NCI-H2171 (cell line): ENCODE measurements at regions not wholly inside any gene's neighbourhood (a gene's known extent, or its start where the extent isn't known, plus 50 kb on each side); places are given as distances from the start of the nearest gene placed in this dataset.
"Not testable (repeated sequence)": the region's sequence is repeated elsewhere in the genome, so short reads cannot be mapped to it uniquely, and the experiment has no call there.

ENCODE experiments used
- DNase-seq: peaks from one replicate; lab custom pipeline; 2025; lab: John Stamatoyannopoulos, UW

DNA sequence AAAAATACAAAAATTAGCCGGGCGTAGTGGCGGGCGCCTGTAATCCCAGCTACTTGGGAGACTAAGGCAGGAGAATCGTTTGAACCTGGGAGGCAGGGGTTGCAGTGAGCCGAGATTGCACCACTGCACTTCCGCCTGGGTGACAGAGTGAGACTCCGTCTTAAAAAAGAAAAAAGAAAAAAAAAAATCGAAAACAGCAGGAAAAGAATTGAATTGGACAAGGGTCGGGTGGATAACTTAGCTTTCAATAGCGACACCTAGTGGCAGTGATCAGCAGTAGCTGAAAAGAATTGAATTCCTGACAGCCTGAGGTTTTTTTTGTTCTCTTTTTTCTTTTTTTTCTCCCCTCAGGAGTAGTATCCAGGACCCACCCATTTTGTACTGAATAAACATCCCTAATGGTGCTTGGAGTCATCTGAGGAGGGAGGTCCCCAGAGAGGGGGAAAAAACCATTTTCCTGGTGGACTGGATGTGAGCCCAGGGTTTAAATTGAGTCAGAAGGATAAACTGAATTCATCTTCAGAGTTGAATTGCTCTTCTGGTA, 55.1 kb downstream of the CYCS start:
- DNase-seq = peak; percentile 74

DNA sequence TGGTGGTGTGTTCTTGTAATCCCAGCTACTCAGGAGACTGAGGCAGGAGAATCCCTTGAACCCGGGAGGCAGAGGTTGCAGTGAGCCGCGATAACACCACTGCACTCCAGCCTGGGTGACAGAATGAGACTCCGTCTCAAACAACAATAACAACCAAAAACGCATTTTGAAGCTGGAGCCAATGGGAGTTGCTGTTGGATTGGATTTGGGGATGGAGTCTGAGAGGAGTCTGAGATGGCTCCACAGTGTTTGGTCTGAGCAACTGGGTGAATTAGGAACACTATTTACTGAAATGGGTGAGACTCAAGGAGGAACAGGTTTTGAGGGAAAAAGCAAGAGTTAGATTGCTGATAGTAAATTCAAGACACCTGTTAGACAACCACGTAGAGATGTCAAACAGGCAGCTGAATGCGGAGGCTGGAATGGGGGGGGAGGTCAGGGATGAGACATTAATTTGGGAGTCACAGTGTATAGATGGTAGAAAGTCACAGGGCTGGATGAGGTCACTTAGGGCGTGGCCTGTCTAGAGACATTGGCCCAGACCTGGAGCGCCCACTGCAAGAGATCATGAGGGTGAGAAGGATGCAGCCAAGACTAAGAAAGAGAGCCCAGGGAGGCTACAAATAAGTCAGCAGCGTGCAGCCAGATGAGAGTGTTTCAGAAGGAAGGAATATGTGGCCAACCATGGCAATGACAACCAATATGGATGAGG, 56.4 kb downstream of the CYCS start:
- no peak for DNase-seq

DNA sequence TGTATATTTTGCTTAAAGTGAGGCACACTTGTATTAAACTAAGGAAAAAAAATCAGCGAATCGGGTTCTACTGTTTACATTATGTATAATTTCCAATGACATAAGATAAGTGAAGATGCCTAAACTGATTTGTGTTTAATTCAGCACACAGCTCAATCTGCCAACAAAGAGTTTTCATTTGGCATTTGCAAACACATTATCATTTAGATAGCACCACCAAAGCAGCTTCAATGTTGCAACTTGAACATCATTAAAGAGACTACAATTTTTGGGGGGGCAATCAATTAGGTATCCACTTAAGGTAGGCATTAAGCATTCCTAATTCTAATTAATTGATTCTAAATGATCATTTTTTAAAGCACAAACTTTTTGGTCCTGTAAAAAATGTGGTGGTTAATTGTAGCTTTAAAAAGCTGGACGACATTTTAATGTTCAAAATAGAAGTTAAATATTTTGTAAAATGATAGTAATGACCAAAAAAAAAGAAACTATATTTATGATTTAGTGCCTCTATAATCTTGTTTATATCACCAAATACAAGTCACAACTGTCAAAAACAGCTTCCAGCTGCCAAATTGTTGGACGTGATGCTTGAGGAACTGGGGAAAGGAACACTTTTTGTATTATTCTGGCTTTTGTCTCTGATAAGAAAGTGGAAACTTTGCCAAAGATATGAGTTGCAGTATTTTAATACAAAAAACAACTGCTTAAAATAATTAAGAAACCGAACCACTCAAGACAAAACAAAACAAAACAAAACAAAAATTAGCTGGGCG, 57.1 kb downstream of the CYCS start:
- no peak for DNase-seq

DNA sequence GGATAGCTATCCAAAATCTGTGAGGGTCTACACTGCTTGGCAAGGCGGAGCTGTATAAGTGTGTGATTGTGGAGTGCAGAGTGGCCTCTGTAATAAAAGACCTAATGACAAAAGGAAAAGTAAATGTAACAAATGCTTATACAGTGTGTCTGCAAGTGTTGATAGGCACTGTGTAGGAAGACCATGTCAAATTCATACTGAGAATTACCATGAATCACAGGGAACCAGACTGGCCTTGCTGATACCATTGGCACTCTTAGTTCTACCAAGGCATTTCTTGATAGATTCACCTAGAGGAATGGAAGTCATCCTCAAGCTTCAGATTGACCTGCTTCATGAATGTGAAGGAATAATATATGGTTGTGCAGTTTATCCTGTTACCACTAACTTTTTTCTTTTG, 58.8 kb downstream of the CYCS start:
- no peak for DNase-seq

DNA sequence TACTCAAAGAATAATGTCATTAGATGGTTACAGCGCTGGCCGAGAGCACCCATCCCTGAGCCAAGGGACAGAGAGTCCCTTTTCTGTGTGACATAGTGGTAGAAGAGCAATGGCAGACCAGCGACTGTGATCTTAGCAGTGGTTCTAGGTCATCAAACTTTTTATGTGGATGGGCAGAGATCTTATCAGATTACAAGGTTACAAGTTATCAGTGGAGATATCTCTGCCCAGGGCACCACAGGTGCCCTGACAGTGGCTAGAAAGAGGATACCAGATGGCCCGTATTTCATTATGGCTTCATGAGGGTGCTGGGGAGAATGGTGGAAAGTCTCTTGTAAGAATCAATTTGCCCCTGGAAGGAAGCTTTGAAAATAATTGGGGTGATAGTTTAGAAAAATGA, 62.7 kb downstream of the CYCS start:
- no peak for DNase-seq

DNA sequence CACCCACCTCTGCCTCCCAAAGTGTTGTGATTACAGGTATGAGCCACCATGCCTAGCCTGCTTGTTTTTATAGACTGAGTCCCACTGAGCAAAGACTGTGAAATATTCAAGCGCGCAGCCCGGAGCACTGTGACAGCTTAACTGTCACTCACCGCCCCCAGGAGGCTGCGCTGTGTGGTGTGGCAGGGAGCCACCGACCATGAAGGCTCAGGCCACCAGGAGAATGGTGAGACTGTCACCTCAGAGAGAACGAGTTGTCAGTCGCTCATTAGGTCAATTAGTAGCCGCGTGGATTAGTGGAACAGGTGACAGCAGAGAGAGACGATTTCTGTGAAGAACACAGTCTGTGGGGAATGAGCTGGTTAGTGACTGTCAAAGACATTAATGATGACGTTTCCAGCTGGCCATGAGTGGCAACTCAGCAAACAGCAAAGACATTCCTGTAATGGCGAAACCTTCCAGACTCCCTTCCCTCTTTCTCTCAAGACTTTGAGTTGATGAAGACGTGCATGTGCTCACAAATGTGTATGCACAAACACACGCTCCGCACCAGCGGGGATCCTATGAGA, 64.5 kb downstream of the CYCS start:
- no peak for DNase-seq

DNA sequence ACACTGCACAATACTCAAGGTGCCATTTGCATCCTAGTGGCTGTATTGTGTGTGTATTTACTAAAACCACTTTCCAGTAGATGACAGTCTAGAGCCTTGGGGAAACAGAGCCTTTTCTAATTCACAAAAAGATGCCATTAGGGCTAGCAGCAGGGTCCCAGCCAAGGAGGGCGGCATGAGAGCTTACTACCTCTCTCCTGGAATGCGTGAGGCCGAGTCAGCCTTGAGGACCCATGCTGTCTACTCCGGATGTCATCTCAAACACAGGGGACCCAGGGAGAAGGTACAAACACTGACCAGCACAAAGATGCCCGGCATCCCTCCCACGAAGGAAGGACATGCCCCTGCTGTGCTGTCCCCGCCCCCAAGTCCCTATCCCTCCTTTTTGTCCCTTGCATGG, 65.5 kb downstream of the CYCS start:
- DNase-seq = no peak

DNA sequence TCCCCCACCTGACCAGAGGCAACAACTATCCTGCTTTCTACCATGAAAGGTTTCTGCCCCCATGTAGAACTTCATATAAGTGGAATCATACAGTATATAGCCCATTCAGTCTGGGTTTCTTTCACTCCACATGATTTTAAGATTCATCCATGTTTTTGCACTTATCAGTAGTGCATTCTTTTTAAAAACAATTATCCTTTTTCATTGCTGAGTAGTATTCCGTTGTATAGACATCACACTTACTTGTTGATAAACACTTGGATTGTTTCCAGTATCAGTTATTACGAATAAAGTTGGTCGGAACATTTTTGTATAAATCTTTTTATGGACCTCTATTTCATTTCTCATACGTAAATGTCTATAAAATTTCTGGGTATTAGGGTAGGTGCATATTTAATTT, 68.7 kb downstream of the CYCS start:
- DNase-seq = no peak

DNA sequence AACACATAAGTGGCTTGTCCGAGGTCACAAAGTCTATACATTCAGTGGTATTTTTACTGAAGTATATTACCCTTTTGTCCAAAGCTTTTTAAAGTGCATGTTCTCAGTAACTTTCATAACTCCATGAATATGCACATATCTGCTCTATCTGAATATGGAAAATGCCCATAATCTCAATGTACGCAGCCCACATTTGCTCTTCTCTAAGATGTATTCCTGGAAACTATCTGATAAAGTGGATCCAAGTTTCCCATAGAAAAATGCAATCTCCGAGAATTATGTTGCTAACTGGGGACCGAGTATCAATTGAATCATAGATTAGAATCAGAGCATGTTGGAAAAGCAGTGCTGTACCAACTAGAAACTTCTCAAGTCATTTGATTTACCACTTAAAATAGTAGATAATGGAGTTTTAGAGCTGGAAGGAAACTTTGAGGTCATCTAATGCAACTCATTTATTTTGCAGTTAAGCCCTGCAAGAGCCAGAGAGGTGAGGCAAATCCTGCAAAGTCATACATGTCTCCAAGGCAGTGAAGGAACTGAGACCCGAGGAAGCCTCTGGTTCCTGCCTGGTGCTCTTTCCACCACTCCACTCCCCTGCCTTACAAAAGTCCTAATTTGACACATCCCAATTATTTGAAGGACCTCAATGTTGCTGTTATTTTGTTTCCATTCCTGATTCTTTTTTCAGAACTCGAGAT, 69.4 kb downstream of the CYCS start:
- no peak for DNase-seq

DNA sequence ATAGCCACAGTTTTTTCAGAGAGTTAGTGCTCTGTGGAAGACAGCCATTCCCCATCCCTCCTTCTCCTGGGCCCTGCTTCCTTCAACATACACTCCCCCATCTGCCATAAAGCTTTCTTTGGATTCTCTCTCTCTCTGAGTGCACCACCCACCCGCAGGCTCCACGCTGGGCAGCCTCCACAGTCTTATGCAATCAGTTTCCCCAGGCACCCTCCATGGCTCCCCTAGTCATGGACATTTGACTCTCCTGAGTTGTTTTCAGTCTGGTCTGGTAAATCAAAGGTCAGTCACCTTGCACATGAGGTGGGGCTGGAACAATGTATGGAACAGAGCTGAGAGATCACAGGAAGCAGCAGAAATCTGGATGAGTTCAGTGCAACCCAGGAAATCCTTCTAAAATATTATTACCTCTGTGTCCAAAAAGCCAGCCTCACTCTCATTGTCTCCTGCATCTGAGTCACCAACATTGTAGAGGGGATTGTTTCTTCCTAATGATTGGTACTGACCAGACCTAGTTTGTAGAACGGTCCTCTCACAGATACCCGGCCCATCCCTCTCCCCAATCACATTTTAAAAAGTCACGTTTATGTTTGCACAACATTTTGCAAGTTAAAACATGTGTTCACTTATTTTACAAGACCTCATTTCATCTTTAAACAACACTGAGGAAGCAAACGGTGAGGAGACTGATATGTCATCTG, 70.1 kb downstream of the CYCS start:
- no peak for DNase-seq

DNA sequence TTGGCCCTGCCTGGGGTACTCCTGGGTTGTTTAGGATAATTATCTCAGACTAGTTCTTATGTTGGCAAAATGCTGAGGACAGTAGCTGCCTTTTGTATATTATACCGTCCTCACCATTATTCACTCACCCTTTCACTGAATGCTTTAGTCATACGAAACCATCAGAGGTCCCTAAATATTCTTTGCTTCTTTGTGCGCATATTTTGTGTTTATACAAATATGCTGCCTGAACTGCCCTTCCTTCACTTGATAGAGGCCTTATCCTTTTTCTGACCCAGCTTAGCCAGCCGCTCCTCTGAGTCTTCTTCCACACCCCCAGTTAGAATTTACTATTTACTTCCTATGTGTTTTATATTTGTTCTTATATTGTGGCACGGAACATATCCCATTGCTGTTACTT, 70.2 kb upstream of the OSBPL3 start:
- no peak for DNase-seq

DNA sequence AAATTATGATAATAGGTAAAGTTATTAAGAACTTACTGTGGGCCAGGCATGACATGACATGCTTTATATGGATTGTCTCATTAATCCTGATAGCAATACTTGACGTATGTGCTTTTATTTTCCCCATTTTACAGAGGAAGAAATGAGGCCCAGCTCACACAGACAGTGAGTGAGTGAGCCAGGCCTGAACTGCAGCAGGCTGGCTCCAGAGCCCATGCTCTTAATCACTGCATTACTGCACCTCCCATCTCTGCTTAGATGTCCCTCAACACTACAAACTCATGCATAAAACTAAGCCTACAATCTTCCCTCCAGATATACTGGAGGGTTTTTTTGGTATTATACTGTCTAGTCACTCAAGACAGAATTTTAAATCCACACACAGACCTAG, 68.5 kb upstream of the OSBPL3 start:
- no peak for DNase-seq

DNA sequence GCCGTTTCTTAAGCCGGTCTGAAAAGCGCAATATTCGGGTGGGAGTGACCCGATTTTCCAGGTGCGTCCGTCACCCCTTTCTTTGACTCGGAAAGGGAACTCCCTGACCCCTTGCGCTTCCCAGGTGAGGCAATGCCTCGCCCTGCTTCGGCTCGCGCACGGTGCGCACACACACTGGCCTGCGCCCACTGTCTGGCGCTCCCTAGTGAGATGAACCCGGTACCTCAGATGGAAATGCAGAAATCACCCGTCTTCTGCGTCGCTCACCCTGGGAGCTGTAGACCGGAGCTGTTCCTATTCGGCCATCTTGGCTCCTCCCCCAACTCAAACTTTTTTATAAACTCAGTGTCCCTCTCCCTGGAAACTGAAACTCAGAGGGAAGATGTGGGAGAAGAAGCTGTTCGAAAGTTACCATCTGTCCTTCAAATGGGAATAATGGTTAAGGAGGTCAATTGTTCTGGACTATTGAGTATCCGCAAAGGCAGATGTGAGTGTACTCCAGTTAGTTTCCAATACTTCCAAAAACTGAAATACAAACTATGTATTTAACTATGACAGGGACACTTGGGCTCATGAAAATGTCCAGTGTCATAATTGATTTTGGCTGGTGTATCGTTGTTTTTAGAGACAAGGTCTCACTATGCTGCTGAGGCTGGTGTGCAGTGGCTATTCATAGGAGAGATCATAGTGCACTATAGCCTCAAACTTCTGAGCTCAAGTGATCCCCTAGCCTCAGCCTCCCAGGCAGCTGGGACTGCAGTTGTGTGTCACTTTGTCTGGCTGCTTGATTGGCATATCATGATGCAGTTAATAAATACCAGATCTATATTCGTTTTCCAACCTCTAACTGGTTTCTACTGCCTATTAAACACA, 67.8 kb upstream of the OSBPL3 start:
- DNase-seq = not testable (repeated sequence)

DNA sequence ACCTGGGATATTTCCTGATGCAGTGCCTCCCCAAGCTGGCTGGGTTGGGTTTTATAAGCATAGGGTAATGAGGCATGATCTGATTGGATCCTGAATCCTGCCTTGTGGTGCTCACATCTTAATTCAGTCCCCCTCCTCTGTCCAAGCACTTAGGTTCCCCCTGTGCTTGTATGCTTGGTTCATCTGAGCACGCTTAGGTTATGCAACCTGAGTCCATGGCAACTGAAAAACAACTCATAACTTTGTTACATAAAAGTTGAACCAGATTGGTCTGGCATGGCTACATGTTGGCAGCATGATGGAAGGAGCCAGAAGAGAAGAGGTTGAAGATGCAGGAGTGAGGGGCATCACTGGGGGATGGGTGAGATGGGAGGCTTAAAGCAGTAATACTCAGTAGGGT, 57.3 kb upstream of the OSBPL3 start:
- DNase-seq = no peak

DNA sequence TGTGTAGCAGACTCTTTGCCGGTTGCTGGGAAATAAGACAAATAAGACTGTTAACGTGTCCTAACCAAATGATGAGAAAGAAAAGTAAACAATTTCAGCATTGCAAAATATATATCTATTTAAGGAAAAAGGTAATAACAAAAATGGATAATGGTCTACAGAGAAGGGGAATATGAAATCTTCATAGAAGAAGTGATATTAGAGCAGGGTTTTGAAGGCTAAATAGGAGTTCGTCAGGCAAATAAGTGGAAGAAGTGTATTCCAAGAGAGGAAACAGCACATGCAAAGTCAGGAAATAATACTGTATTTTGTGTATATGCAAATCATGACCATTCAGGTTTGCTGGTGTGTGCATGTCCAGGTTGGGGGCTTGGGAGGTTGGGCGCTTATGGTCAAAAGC, 55.3 kb upstream of the OSBPL3 start:
- no peak for DNase-seq

DNA sequence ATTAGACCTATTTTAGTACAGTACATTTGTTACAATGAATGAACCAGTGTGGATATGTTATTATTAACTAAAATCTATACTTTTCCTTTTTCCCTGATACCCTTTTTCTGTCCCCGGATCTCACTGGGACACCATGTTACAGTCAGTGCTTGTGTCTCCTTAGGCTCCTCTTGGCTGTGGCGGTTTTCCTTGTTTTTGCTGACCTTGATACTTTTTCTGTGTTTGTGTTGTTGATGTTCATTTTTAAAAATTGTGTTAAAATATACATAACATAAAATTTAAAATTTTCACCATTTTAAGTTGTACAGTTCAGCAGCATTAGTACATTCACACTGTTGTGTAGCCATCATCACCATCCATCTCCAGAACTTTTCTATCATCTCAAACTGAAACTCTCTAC, 54.2 kb upstream of the OSBPL3 start:
- no peak for DNase-seq

DNA sequence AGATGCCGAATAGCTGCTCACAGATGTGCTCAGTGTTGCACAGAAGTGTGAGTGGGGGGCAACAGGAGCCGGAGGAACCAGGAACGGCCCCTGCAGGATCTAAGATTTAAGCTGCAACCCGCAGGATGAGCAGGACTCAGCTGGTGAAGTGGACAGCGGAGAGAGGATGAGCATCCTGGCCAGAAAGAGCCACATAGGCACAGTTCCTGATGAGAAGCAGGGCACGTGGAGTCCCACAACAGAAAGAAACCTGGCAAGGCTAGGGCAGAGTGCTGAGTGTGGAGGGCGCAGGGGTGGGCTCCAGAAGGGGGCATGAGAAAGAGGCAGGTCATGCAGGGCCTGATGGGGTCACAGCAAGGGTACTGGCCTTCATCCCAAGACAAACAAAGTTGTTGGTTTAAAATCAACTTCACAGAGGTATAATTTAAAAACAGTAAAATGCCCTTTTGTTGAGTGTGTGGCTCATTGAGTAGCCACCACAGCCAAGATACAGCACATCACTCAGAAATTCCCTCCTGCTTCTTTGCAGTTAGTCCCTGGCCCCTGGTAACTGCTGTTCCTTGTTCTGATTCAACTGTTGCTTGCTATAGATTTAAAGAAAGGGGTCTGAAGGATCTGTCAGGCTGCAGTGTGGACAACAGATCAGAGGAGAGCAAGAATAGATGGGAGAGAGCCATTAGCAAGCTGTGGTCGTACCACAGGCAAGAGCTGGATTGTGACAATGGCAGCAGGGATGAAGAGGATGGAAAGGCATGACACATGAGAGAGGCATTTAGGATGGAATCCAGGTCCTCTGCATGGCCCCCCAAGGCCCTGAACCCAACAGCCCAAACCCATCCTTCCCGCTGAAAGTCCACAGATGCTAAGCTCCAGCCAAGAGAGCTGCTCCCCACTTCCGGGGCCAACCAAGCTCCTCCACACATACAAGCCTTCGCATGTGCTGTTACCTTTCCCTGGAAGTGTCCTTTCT, 53.1 kb upstream of the OSBPL3 start:
- DNase-seq = no peak

DNA sequence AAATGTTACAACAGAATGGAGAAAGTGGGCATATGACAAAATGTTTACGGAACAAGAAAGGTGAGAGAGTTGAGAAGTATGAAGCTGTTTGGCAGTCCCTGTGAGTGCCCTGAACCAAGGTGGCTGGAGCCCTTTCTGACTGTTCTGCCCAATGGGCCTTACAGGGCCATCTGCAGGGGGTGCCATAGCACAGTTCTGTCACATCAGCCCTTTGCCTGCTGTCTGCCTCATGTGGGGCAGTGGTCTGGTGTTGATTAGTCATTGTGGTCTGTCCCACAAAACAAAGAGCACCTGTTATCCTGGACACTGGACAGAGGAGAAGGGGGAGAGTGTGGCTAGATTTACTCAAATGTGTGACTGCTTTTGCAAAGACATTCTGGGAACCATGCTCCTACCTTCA, 51.5 kb upstream of the OSBPL3 start:
- no peak for DNase-seq

DNA sequence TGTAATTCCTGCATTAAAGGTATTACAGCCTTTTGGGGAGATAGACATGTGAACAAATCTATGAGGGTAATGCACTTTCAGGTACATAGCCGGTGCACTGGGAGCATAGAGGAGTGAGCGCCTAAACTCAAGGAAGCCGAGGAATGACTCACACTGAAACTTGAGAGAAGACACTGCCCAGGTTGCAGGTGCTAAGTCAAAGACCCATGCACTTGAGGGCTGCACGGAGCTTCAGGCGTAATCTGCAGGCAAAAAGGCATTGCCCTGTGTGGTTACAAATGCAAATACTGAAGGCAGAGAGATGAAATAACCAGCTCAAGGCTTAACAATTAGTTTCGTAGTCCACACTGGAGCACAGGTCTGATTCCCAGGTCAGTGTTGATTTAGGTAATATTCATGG, 51.0 kb upstream of the OSBPL3 start:
- DNase-seq = no peak
